OCI-LY3 (cell line): ENCODE measurements at regions not wholly inside any gene's neighbourhood (a gene's known extent, or its start where the extent isn't known, plus 50 kb on each side); places are given as distances from the start of the nearest gene placed in this dataset.

Source experiments
- H2AFZ ChIP-seq: fragments of 200-600, 300-600 bp; shearing (Covaris generic); 2 replicates; pipeline ENCODE4 v1.6.0; 2014; ENCODE audit warnings: antibody characterized with exemption, low read depth, low read length
- H3K27ac ChIP-seq: fragments of 200-600, 300-600 bp; sonication (generic); 2 replicates; pipeline ENCODE4 v1.5.1; 2014; ENCODE audit warnings: mild to moderate bottlenecking, low read length, moderate library complexity, mixed read lengths
- H3K27me3 ChIP-seq: fragments of 200-600, 300-600 bp; sonication (generic); 2 replicates; pipeline ENCODE4 v1.6.1; 2014; ENCODE audit warnings: low read depth, low read length, mixed read lengths
- H3K36me3 ChIP-seq: fragments of 200-600, 300-600 bp; sonication (generic); replicated peaks from 2 replicates; pipeline ENCODE3; 2014; ENCODE audit warnings: low read depth, low read length, mixed read lengths
- H3K4me1 ChIP-seq: fragments of 300-600, 200-600 bp; sonication (generic); 2 replicates; pipeline ENCODE4 v1.6.1; 2014; ENCODE audit warnings: low read length, mixed read lengths
- H3K4me2 ChIP-seq: fragments of 200-600, 300-600 bp; sonication (generic); 2 replicates; pipeline ENCODE4 v1.6.1; 2014; ENCODE audit warnings: low read length, mixed read lengths
- H3K4me3 ChIP-seq: fragments of 300-600, 200-600 bp; sonication (generic); 2 replicates; pipeline ENCODE4 v1.5.1; 2014; ENCODE audit warnings: antibody characterized with exemption, mild to moderate bottlenecking, low read length, moderate library complexity
- H3K79me2 ChIP-seq: fragments of 300-600, 200-600 bp; shearing (Covaris generic); 2 replicates; pipeline ENCODE4 v1.6.1; 2014; ENCODE audit warnings: mild to moderate bottlenecking, low read length, mixed read lengths
- H3K9ac ChIP-seq: fragments of 300-600, 200-600 bp; shearing (Covaris generic); 2 replicates; pipeline ENCODE4 v1.6.0; 2014; ENCODE audit warnings: mild to moderate bottlenecking, low read length, moderate library complexity
- H3K9me3 ChIP-seq: fragments of 200-600, 300-600 bp; shearing (Covaris generic); 2 replicates; pipeline ENCODE4 v1.6.1; 2014; ENCODE audit warnings: low read length, mixed read lengths; ENCODE audit not compliant: insufficient read depth
- H4K20me1 ChIP-seq: fragments of 200-600, 300-600 bp; sonication (generic); 2 replicates; pipeline ENCODE4 v1.6.1; 2016; ENCODE audit warnings: low read length, mixed read lengths; ENCODE audit not compliant: insufficient read depth
- EZH2phosphoT487 ChIP-seq: fragments of 200-600 bp; shearing (Covaris generic); IDR thresholded peaks from 2 replicates; pipeline ENCODE4 v1.6.1; 2018; ENCODE audit warnings: antibody characterized with exemption, mixed run types, low read depth
- TF ChIP-seq, protein P1 (sequence below): fragments of 200-600, 300-600 bp; sonication (generic); IDR thresholded peaks from 2 replicates; pipeline ENCODE4 v1.5.1; 2014; ENCODE audit warnings: antibody characterized with exemption, low read length, low read depth

DNA sequence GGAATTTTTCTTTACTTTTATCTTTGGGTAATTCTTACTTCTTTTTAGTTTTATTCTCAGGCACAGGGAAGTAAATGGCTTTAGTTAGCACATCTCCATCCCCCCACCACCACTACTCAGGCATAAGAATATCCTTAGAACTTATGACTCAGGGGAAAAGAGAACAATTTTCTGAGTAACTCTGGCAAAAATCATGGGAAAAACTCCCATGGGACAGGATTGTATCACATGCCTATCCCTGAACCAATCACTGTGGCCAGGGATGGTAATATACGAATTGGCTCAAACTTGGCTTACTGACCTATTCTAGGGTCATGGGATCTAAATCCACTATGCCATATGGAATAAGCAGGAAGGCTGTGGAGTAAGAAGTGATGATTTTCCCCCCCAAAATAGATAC, 339.1 kb downstream of the BTBD3 start:
- H3K4me2 ChIP-seq: no peak overlapping the region
- no peak overlapping the region for H3K27ac ChIP-seq
- no peak overlapping the region for H3K4me3 ChIP-seq
- H3K79me2 ChIP-seq: no peaks in the 10 kb centered on the region
- no peaks in the 10 kb centered on the region for H3K27me3 ChIP-seq
- H3K9ac ChIP-seq: no peak overlapping the region
- H2AFZ ChIP-seq: no peak overlapping the region
- H3K9me3 ChIP-seq: no peaks in the 10 kb centered on the region
- no peaks in the 10 kb centered on the region for H3K4me1 ChIP-seq
- no peaks in the 10 kb centered on the region for H3K36me3 ChIP-seq
- TF ChIP-seq, protein P1, sequence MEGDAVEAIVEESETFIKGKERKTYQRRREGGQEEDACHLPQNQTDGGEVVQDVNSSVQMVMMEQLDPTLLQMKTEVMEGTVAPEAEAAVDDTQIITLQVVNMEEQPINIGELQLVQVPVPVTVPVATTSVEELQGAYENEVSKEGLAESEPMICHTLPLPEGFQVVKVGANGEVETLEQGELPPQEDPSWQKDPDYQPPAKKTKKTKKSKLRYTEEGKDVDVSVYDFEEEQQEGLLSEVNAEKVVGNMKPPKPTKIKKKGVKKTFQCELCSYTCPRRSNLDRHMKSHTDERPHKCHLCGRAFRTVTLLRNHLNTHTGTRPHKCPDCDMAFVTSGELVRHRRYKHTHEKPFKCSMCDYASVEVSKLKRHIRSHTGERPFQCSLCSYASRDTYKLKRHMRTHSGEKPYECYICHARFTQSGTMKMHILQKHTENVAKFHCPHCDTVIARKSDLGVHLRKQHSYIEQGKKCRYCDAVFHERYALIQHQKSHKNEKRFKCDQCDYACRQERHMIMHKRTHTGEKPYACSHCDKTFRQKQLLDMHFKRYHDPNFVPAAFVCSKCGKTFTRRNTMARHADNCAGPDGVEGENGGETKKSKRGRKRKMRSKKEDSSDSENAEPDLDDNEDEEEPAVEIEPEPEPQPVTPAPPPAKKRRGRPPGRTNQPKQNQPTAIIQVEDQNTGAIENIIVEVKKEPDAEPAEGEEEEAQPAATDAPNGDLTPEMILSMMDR: no peak
- TF ChIP-seq EZH2phosphoT487: no peak
- no peaks in the 10 kb centered on the region for H4K20me1 ChIP-seq

DNA sequence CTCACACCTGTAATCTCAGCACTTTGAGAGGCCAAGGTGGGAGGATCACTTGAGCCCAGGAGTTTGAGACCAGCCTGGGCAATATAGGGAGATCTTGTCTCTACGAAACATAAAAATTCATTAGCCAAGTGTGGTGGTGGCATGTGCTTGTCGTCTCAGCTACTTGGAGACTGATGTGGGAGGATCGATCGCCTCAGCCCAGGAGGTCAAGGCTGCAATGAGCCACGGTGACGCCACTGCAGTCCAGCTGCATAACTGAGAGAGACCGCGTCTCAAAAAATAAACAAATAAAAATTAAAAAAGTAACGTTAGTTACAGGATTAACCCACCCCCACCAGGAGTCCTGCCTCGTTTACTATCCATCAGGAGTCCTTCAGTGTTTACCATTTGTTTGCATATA, 345.1 kb downstream of the BTBD3 start:
- Histone ChIP-seq H2AFZ (no peak overlapping the region), H3K4me2 (no peak overlapping the region), H3K27ac (no peak overlapping the region), H3K79me2 (no peaks in the 10 kb centered on the region), H3K9me3 (no peaks in the 10 kb centered on the region), H3K36me3 (no peaks in the 10 kb centered on the region), H4K20me1 (no peaks in the 10 kb centered on the region), H3K9ac (no peak overlapping the region), H3K27me3 (no peaks in the 10 kb centered on the region), H3K4me1 (no peaks in the 10 kb centered on the region), H3K4me3 (no peak overlapping the region)
- no peak for TF ChIP-seq EZH2phosphoT487
- TF ChIP-seq, protein P1: no peak

- TF ChIP-seq, protein P1: no peak
- TF ChIP-seq EZH2phosphoT487: no peak
- H3K9me3 ChIP-seq: no peaks in the 10 kb centered on the region
- no peak overlapping the region for H3K4me2 ChIP-seq
- H3K27ac ChIP-seq: no peak overlapping the region
- H3K4me3 ChIP-seq: no peak overlapping the region
- H4K20me1 ChIP-seq: no peaks in the 10 kb centered on the region
- no peak overlapping the region for H3K9ac ChIP-seq
- H2AFZ ChIP-seq: no peak overlapping the region
- no peaks in the 10 kb centered on the region for H3K36me3 ChIP-seq
- H3K27me3 ChIP-seq: no peaks in the 10 kb centered on the region
- H3K4me1 ChIP-seq: no peaks in the 10 kb centered on the region
- H3K79me2 ChIP-seq: no peaks in the 10 kb centered on the region
These were observed 347.0 kb downstream of the BTBD3 start for GRCh38 chr20:12264711-12265110.

DNA sequence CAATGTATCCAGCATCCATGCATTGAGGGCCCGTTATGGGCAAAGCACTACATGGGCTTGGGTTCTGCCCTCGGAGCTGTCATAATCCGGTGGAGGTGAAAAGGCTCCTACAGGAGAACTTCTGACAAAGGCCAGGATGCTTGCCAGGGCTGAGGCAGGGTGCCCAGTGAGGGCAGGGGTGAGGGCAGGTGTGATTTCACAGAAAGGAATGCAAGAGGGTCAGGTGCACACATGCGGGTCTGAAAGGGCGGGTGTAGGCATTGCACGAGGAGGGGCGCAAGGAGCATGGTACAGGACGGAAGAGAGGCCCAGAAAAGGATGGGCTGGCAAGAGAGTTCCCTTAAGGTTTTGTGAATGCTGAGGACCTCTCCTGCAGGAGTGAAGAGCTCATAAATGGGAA, 348.0 kb downstream of the BTBD3 start:
- H3K9me3 ChIP-seq: no peaks in the 10 kb centered on the region
- H2AFZ ChIP-seq: no peak overlapping the region
- no peak overlapping the region for H3K27ac ChIP-seq
- H3K79me2 ChIP-seq: no peaks in the 10 kb centered on the region
- no peak overlapping the region for H3K9ac ChIP-seq
- H3K4me1 ChIP-seq: no peaks in the 10 kb centered on the region
- H3K27me3 ChIP-seq: no peaks in the 10 kb centered on the region
- H4K20me1 ChIP-seq: no peaks in the 10 kb centered on the region
- no peaks in the 10 kb centered on the region for H3K36me3 ChIP-seq
- H3K4me3 ChIP-seq: no peak overlapping the region
- H3K4me2 ChIP-seq: no peak overlapping the region
- TF ChIP-seq, protein P1: no peak
- no peak for TF ChIP-seq EZH2phosphoT487
